AG09309 (cell line): ENCODE measurements at regions not wholly inside any gene's neighbourhood (a gene's known extent, or its start where the extent isn't known, plus 50 kb on each side); places are given as distances from the start of the nearest gene placed in this dataset.

Experiments used
- DNase-seq: peaks from one replicate; pipeline ENCODE4 v3.0.0-alpha.2; 2010; ENCODE audit warnings: low read depth
- H3K4me3 ChIP-seq: 2 replicates; pipeline ENCODE4 v1.5.1; 2011; ENCODE audit warnings: mild to moderate bottlenecking, low read depth, low read length, moderate library complexity; ENCODE audit not compliant: control insufficient read depth
- TF ChIP-seq, protein P1 (sequence below): IDR thresholded peaks from 2 replicates; pipeline ENCODE4 v1.5.1; 2011; ENCODE audit warnings: mild to moderate bottlenecking, low read depth, low read length, inconsistent platforms; ENCODE audit not compliant: insufficient read depth, control insufficient read depth; ENCODE audit errors: missing control alignments

GRCh38 chr5:167351316-167351715, 940.1 kb upstream of the WWC1 start:
- no peak overlapping the region for H3K4me3 ChIP-seq
- TF ChIP-seq, protein P1, sequence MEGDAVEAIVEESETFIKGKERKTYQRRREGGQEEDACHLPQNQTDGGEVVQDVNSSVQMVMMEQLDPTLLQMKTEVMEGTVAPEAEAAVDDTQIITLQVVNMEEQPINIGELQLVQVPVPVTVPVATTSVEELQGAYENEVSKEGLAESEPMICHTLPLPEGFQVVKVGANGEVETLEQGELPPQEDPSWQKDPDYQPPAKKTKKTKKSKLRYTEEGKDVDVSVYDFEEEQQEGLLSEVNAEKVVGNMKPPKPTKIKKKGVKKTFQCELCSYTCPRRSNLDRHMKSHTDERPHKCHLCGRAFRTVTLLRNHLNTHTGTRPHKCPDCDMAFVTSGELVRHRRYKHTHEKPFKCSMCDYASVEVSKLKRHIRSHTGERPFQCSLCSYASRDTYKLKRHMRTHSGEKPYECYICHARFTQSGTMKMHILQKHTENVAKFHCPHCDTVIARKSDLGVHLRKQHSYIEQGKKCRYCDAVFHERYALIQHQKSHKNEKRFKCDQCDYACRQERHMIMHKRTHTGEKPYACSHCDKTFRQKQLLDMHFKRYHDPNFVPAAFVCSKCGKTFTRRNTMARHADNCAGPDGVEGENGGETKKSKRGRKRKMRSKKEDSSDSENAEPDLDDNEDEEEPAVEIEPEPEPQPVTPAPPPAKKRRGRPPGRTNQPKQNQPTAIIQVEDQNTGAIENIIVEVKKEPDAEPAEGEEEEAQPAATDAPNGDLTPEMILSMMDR = no peak
- no peak for DNase-seq

- no peak for DNase-seq
Measured at GRCh38 chr5:167352801-167353200, 938.6 kb upstream of the WWC1 start.

GRCh38 chr5:167355346-167355745, 936.1 kb upstream of the WWC1 start:
- no peak for DNase-seq
- H3K4me3 ChIP-seq = no peak overlapping the region
- TF ChIP-seq, protein P1 = no peak

More at GRCh38 chr5:167352801-167353200, 938.6 kb upstream of the WWC1 start:
- H3K4me3 ChIP-seq = no peak overlapping the region
- TF ChIP-seq, protein P1 = no peak

DNA sequence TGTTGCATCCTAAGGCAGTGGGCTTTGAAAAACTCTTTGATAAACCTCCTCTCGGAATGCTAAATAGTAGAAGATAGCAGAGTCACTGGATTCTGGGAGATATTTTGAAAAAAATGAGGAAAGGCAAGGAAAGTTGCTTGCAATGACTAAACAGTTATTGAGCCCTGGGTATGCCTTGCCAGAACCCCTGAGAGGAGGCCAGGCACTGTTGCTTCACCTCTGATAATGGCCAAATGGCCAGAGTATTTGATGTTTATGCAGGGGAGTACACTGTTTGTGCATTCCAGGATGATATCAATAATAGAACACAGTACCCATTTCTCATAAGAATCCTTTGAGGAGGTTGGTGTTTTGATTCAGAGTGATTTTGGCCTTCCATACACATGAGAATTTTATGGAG, 935.1 kb upstream of the WWC1 start:
- H3K4me3 ChIP-seq = no peak overlapping the region
- TF ChIP-seq, protein P1 = no peak
- no peak for DNase-seq

DNA sequence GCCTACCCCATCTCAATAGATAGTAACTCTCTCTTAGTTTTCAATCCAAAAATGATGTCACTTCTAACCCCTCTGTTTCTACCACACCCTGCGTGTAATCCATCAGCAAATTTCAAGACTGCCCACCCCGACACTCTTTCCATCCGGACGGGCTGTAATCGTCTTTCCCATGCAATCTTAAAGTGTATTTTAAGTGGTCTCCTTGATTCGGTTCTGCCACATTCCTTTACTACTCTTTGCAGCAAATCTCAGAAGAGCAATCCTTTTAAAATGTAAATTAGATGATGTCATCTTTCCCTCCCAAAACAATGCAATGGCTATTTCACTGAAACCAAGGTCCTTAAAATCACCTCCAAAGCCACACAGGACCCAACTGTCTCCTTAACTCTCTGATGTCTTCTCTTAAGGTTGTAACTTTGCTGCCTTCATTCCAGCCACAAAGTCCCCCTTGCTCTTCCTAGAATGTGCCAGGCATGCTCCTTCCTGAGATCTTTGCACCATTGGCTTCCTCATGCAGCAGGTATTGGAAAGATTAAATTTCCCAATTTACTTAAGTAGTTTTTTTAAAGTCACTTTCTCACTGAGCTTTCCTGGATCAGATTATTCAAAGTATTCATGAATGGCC, 932.5 kb upstream of the WWC1 start:
- no peak for DNase-seq
- TF ChIP-seq, protein P1 = no peak
- no peak overlapping the region for H3K4me3 ChIP-seq

DNA sequence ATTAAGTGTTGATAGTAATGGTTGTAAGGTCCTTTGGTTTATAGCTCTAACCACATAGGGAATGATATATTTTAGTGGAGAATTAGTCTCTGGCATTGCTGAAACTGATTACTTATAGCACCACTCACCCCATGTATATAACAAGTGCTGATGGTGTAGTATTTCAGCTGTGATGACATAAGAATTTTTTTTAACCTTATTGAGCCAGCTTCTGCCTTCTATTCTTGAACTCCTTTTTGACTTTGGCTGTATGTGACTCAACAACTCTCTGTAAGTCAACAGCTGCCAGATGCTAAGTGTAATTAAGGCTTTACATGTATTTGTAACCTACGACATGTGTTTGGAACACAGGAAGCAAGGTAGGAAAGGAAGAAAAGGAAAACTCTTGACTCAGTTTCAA, 929.6 kb upstream of the WWC1 start:
- DNase-seq = no peak
- TF ChIP-seq, protein P1 = no peak
- H3K4me3 ChIP-seq = no peak overlapping the region
